HG03558 (cell line): ENCODE measurements at regions not wholly inside any gene's neighbourhood (a gene's known extent, or its start where the extent isn't known, plus 50 kb on each side); places are given as distances from the start of the nearest gene placed in this dataset.

Experiments used
- ATAC-seq: cut with Tn5 transposase; IDR thresholded peaks from one replicate; pipeline ENCODE4 v1.9.1; 2021; ENCODE audit warnings: moderate number of reproducible peaks; ENCODE audit not compliant: unreplicated experiment; ENCODE audit errors: extremely low read depth

DNA sequence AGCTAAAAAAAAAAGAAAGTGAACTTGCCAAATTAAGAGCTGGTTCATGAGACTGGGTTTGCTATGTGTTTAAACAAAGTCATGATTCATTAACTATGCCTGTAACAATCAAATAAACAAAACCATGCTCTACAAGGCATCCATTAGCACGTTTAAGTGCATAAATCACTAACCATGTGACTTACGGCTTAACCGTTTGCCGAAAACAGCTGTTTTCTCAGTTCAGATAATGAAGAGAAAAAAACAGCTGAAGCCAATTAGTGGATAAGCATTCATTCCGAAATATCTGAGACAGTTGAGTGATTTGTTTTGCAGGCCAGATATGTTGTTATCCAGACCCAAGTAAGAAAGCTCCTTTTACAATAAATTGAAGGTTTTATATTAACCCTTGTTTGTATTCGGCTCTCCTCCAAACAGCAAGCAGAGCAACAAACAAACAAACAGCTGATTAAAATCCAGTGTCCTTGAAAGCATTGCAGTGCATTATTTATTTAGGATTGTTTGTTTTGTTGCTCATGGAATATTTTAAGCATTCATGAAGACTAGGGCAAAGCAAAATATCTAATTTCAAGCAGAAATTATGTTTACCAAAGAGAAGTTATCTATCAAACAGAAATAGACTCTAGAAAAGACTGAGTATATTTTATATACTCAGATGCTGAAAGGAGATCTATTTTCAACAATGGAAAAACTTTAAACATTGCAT lies 343.5 kb downstream of the RFPL4B start:
- no peak for ATAC-seq

DNA sequence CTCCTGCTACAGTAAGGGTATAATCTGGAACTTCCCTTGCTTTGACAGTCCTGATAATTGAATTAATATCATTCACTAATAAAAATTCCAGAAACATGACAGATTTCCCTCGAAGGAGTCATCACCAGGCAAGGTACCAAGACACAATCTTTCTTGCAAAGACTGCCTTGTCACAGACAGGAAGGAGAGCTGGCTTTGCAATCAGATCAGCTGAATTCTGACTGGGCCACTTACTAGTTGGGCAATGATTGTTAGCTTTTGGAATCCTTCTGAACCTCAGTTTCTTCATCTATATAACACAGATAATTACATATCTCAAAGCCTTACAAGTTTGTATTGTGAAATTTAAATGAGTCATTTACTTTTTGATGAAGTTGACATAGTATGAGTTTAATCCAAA lies 344.2 kb downstream of the RFPL4B start:
- ATAC-seq, result no peak

DNA sequence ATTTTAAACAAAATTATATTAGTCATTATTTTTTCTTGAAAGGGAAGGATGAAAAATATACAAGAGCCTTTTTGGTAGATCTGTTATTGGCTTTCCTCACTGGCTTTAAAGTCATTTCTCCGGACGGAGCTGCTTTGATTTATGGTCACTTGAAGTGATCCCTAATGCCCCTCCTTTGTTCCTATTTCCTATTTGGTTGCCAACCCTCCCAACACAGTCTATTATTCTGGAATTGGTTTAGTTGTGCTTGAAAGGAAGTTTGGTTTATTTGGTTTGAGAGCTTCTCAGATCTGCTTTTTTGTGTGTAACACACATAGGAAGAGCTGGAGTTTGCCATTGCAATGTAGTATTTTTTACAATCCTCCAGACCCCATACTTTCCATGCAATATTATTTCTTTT lies 347.9 kb downstream of the RFPL4B start:
- no peak for ATAC-seq

DNA sequence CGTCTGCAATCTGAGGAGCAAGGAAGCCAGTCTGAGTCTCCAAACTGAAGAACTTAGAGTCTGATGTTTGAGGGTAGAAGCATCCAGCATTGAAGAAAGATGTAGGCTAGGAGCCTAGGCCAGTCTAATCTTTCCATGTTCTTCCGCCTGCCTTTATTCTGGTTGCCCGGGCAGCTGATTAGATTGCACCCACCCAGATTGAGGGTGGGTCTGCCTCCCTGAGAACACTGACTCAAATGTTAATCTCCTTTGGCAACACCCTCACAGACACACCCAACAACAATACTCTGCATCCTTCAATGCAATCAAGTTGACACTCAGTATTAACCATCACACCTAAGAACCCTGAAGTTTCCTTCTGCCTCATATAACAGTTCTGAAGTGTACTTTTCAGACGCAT lies 350.1 kb downstream of the RFPL4B start:
- ATAC-seq, result no peak

DNA sequence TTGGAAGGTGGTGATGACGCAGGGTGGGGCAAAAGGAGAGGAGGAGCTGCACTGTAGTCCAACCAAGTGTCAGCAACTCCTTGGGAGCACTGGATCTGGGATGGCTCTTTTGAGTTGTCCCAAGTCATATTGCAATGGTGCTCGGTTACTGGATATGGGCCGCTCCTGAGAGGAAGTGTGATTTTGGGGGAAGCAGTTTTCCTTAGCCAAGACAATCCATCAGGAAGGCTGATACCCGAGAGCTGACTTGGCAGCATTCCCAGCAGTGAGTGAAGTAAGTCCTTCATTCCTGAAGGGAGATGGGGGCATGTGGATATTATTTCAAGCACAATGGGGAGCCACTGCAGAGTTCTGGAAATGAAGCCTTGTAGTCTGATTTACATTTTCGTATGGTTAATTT lies 354.1 kb downstream of the RFPL4B start:
- ATAC-seq, result no peak

DNA sequence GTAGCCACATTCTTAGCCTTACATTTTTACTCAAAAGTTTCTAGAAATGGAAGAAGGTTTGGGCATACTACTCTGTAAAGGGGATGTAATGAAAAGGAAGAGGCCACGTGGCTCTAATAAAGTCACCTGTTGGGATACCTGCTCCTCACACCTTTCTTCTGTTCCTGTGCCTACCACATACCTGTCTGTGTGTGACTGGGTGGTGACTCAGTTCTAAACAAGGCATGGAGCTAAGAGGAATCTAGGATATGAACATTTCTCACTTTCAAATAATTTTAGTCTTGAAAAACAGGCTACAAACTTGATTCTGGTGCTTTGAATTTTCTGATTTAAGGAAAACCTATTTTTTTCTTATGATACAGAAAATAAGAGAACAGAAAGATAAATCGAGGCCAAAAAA lies 363.6 kb downstream of the RFPL4B start:
- ATAC-seq, result no peak

DNA sequence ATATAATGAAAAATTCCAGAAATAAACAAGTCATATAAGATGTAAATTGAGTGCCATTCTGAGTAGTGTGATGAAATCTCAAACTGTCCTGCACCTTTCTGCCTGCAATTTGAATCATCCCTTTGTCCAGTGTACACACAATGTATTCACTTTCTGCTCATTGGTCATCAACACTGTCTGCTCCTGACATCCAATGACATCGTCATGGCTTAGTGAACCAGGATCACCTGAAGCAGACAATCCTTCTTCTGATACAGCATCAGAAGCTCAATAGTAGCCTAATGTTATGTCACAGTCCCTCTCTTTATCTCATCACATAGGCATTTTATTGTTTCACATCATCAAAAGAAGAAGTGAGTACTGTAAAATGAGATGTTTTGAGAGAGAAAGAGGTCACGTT lies 366.3 kb downstream of the RFPL4B start:
- no peak for ATAC-seq

DNA sequence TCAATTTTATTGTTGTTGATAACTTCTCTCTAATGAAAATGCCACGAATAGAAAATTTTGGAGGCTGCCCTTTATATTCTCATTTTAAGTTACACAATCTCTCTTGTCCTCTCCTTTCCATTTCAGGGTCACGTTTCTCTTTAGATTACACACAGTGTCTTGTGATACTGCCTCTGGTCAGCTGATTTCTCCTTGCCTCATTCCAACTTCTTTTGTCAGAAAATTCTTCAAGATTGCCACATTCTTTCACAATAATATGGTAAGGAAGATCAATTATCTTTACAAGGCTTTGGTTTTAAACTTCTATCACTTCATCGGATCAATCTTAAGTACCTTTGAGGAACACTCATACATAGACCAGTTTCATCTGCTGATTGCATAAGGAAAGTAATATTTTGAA lies 370.3 kb downstream of the RFPL4B start:
- ATAC-seq, result no peak

DNA sequence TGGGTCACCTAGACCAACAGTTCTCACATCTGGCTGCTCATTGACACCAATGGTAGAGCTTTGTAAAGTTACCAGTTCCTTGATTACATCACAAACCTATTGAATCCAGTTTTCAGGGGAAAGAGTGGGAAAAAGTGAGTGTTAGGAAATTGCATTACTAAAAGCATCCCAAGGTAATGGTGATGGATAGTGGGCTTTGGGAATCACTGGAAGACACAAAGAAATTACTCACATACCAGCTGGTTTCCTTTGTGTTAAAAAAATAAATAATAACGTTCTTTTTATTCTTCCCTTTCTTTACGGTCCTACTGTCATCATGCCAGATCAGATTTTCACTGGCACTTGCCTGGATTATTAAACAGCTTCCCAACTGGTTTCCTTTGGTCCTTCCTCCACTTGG lies 370.7 kb downstream of the RFPL4B start:
- no peak for ATAC-seq

DNA sequence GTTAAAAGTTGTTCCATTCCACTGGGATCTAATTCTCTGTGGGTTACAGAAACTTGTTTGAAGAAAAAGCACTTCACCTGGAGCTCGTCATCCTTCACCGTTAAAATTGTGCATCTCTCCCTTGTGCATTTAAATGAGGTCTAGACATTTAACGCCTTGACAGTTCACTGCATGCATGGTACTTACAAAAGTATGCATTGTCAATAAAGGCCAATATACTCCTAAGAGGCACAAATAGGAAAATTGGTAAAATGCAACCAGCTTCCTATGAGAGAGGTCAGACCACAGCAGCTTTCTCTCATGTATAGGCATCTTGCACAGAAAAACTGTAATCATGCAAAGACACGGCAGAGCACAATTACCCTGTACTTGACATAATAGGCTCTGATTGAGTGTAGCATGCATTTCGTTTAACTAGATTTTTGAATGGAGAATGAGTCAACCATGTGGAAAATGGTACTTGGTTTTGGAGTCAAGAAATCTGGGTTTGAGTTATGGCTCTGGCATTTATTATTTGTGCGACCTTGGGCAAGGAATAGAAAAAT lies 378.5 kb downstream of the RFPL4B start:
- no peak for ATAC-seq

DNA sequence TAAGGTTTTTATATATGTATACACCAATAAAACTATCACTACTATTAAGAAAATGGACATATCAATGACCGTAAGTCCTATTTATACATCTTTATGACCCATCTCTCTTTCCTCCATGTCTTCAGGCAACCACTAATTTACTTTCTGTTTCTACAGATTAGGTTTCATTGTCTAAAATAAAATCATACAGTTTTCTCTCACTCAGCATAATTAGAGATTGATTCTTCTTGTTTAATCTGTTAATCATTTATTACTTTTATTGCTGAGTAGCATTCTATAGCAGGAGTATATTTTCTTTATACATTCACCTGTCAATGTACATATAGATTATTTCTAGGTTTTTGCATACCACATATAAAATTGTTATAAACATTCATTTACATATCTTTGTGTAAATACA lies 388.0 kb downstream of the RFPL4B start:
- no peak for ATAC-seq

DNA sequence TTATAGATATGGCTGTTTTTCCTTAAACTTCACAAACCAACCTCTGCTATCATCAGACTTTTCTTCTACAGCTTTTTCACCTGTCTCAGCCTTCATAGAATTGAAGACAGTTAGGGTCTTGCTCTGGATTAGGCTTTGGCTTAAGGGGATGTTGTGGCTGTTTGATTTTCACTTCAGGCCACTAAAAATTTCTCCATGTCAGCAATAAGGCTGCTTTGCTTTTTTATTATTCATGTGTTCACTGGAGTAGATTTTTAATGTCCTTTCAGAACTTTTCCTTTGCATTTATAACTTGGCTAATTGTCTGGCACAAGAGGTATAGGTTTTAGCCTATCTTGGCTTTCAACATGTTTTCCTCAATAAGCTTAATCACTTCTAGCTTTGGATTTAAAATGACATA lies 392.6 kb downstream of the RFPL4B start:
- ATAC-seq, result no peak

DNA sequence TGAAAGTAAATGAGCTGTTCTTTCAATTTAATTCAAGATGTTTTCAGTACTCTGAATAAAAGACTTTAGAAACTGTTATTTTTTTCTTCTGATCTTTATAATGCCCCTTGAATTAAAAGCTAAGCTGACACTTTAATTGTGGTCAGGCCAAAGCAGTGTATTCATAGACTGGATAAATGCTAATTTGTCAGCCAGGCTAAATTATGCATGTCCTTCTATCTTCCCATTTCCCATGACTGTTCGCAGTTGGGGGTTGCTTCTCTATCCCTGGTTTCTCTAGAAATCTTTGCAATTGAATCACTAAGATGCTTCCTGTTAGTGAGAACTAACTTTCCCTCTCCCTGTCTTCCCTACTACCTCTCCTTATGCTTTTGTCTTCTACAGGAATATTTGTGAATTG lies 396.2 kb downstream of the RFPL4B start:
- no peak for ATAC-seq

DNA sequence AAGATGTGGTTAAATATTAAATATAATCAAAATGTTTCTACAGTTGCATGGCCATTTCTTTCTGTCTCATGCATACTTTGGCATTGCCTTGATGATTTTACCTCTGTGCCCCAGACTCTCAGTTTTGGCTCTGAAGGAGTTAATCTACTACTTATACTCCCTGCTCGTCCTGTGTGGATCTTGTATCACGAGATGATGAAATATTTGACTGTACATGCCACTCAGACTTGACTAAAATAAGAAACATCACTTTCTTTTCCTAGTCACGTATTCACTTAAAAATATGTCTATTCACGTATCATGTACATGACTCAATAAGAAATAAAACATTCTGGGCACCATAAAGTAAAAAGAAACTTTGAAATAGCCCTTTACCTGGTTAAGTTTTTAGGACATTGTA lies 397.7 kb downstream of the RFPL4B start:
- no peak for ATAC-seq

DNA sequence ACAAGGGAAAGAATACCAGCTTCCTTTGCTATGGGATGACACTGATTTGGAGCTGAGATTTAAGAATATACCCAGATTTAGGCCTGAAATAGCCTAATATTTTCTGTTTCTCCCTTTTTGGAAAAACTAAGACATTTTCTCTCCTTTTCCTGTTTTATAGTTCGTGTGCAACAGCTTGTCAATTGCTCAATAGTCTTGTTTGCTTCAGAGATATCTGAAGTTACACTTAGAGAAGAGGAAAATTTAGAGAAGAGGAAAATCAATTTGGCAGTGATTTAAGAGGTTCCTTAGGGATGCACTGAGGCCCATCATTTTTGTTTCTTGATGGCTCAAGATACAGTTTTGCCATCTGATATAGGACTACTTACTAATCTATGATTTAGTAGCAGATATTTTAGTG lies 398.6 kb downstream of the RFPL4B start:
- ATAC-seq, result no peak

DNA sequence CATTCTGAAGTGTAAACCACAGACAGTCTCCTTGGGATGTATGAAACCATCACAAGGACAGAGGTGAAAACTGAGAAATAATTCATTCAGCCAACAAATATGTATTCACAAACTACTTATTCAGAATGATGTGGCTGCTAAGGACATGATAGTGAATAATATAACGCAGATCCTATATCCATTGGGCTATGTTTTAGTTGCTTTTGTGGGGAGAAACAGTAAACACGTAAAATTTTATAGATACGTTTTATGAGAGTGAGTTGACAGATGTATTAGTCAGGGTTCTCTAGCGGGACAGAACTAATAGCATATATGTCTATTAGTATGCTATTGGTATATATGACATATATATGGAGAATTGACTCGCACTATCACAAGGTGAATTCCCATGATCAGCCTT lies 402.5 kb downstream of the RFPL4B start:
- no peak for ATAC-seq

DNA sequence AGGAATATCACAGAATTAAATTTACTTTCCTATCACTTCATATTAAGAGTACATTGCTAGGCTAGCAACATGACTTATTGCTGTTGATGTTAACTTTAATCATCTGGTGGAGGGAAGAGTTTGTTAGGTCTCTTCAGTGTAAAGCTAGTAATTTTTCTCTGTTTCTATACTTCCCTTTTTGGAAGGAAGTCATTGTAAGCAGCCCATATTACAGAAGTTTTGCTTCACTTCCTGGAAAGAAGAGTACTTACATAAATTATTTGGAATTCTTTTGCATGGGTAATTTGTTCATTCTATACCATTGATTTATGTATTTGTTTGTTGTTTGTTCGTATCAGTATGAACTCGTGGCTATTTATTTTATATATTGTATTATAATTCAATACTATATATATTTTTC lies 405.2 kb downstream of the RFPL4B start:
- no peak for ATAC-seq

DNA sequence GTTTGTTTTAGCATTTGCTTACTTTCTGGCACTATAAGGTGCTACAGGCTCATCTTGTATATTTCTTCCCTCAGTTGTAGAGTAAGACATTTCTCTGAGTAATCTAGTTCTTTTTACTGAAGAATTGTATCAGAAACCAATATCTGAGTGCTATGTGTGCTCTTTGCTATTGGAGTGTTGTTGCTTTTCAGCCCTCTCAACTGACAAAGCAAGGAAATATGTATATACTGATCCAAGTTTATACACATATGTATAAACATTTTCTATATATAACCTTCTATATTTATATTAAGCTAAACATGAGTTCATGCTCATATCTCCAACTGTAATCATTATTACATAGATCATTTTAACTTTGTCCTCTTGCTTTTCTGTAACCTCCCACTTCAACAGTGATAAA lies 405.7 kb downstream of the RFPL4B start:
- no peak for ATAC-seq

DNA sequence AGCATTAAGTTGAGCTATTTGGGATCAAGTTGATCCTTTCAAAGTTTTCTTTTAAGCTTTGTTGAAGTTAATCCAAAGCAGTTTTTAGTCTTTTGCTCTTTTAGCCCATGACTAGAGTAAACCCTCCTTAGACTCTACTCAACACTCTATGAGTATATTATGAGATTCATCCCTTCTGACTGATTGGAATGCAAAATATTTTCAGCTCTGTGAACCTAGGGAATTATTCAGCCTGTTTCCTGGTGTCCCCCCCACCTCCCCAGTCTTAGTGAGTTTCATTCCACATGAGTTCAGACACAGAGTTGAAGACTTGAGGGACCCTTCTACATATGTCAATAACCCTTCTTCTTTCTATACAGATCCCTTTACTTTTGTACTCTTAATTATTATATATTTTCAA lies 413.7 kb downstream of the RFPL4B start:
- no peak for ATAC-seq

DNA sequence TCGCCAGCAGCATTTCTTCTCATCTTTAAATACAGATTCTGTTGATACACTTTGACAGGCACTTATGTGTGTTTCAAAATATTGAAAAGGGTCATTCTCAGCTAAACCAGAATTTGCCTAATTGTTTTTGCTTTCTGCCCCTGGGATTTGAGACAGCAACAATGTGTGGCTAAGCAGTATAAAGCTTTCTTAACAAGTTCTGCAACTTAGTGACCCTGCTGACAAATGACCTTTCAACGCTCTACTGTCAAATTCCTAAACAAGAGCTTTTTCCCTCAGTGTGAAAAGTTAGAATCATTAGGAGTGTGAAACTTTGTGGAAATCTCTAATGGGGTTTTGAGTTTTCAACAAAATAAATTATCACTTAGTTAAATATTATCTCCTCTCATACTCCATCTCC lies 414.6 kb downstream of the RFPL4B start:
- no peak for ATAC-seq

DNA sequence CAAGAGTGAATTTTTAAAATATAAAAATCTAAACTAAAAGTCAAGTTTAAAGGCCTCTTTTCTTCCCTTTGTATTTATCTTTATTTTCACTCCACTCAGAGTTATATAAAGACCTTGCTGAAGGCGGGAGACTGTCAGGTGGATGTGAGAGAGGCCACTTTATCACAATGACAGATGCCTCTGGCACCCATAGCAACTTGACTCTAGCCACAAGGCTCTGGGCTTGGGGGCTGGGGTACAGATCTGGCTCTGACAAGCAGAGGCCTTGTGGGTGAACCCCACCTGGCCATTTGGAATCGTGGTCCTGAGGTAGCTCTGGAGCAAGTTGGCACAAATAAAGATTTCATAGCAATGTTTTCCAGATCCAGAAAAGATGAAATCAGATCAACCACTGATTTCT lies 417.2 kb downstream of the RFPL4B start:
- ATAC-seq, result no peak

DNA sequence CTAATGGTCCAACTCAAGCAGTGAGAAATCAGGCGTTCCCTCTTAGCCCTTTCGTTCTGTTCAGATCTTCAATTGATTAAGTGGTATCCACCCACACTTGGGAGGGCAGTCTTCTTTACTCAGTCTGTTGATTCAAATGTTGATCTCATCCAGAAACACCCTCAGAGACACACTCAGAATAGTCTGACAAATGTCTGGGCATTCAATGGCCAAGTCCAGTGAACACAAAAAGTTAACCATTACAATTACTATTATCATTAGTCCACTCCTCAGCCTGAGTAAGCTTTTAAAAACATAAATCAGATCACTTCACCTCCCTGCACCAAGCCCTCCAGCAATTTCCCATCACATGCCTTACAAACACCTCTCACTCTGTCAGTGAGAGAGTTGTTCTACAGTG lies 423.2 kb downstream of the RFPL4B start:
- ATAC-seq, result no peak

DNA sequence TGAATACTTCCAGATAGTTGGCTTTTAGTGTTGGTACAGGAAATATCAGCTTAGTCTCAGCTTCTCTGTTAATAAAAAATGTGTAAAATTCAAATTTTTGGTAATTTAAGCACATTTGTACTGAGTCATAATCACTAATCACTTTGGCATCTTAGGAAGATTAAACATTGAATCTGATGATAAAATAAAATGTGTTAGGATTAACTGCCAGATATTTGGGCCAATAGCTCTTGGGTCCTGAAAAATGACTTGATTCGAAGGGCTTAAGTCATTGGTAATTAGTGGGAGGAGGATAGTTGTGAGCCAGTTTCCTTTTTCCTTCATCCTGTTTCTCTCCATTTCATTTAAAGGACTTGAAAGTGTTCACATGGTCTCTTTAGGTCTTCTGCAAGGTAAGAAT lies 426.1 kb downstream of the RFPL4B start:
- no peak for ATAC-seq
